ENCODE measurements at regions not wholly inside any gene's neighbourhood (a gene's known extent, or its start where the extent isn't known, plus 50 kb on each side); places are given as distances from the start of the nearest gene placed in this dataset.

DNA sequence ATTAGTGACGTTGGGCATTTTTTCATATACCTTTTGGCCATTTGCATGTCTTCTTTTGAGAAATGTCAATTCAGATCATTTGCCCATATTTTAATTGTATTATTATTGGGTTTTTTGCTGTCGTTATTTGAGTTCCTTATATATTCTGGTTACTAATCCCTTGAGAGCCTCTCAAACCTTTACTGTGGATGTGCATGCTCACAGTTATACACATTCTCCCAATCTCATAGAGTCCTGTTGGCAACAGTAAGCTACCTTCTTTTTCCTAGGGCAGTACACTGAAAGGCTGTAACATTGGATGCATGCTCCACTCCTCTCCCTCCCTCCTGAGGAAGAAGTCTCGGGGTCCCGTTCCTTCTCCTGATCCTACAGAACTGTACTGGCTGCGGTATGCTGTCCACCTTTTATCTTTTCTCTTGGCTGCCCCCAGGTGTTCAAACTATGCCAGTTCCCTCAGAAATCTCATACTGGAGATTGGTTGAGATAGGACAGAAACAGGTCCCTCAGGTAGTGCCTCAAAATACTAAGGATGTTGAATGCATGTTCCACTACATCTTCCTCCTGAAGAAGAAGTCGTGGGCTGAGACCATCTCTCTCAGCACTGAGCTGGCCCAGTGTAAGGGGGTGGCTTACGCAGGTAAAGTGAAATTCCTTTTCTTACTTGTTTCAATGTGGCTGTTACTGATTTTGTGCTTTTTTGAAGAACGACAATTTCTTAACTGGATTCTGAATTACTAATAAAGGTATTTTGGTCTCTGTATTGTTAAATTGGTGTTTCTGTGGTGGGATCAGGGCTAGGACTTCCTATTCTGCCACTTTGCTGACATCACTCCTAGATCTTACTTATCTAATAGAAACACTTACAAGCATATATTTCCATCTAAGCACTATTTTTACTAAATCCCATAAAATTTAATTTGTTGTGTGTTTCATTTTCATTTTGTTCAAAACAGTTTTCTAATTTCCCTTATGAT is 145.4 kb upstream of the HUWE1 start:
- Histone ChIP-seq H3K4me2 (ENCODE audit: insufficient read depth in 1 of 2, low read depth in 2 of 2, low read length in 2 of 2) (no peak overlapping the region), H2BK12ac (ENCODE audit: low read depth, low read length) (no peak overlapping the region), H4K91ac (replicated peaks; ENCODE audit: insufficient read length, low read length) (no peak overlapping the region), H3K23me2 (ENCODE audit: low read depth, low read length) (no peaks in the 10 kb centered on the region), H3K56ac (replicated peaks; ENCODE audit: insufficient read length, low read depth, low read length) (no peak overlapping the region), H4K8ac (ENCODE audit: extremely low read depth, insufficient read depth, low read length) (no peak overlapping the region), H3K23ac (ENCODE audit: insufficient read length) (no peak overlapping the region), H3K36me3 (ENCODE audit: control insufficient read depth in 2 of 4, insufficient read depth in 4 of 4, low read length in 3 of 4) (no peaks in the 10 kb centered on the region), H2BK20ac (ENCODE audit: low read length) (no peak overlapping the region), H3K4ac (replicated peaks; ENCODE audit: insufficient read length, low read depth, low read length) (no peak overlapping the region), H4K5ac (ENCODE audit: insufficient read length, low read depth, low read length) (no peak overlapping the region), H3K79me1 (ENCODE audit: low read depth, low read length) (no peaks in the 10 kb centered on the region), H3K27me3 (replicated peaks in 1 of 4; ENCODE audit: control insufficient read depth in 3 of 4, extremely low read depth in 1 of 4, insufficient read depth in 3 of 4, low read length in 3 of 4) (no peaks in the 10 kb centered on the region), H3K9ac (replicated peaks in 1 of 4; ENCODE audit: extremely low read depth in 1 of 4, low read depth in 3 of 4, low read length in 3 of 4) (no peak overlapping the region), H3K14ac (ENCODE audit: insufficient read length) (no peak overlapping the region), H3K18ac (ENCODE audit: extremely low read depth, low read length) (no peak overlapping the region), H2AK5ac (ENCODE audit: low read depth, low read length) (no peak overlapping the region), H3K9me3 (ENCODE audit: insufficient read depth in 2 of 2, low read depth in 1 of 2, low read length in 1 of 2) (no peaks in the 10 kb centered on the region), H3K4me1 (replicated peaks in 1 of 4; ENCODE audit: control insufficient read depth in 3 of 4, insufficient read depth in 4 of 4, low read length in 3 of 4) (no peaks in the 10 kb centered on the region), H2AFZ (ENCODE audit: low read length) (no peak overlapping the region), H3K27ac (ENCODE audit: low read depth, low read length) (no peak overlapping the region), H2BK5ac (ENCODE audit: low read depth, low read length) (no peak overlapping the region), H3K79me2 (ENCODE audit: control insufficient read depth in 1 of 2, insufficient read depth in 2 of 2, low read length in 2 of 2) (no peaks in the 10 kb centered on the region), H2BK15ac (ENCODE audit: low read length) (no peak overlapping the region), H3K4me3 (ENCODE audit: extremely low read depth in 1 of 4, insufficient read depth in 2 of 4, low read depth in 3 of 4, low read length in 4 of 4) (no peak overlapping the region), H4K20me1 (replicated peaks in 1 of 2; ENCODE audit: control insufficient read depth in 1 of 2, insufficient read depth in 2 of 2, low read length in 2 of 2) (no peaks in the 10 kb centered on the region), H2BK120ac (replicated peaks; ENCODE audit: low read depth, low read length) (no peak overlapping the region)
- peak in 1 of 2 experiments; percentile 48 for DNase-seq (ENCODE audit: low read depth in 1 of 2, low spot score in 2 of 2)
- ChIA-PET CTCF (ENCODE audit: partially characterized antibody) (no interaction called here), POLR2A (ENCODE audit: partially characterized antibody) (interaction anchor here (1.5 kb wide), 1 partner anchor 146 kb away, joined by 4 read pairs; no protein-coding TSS in a partner anchor)
- 72% methylated on average over 7 of the region's 8 CpGs; no CpG with 5 or more reads in 1 of the 2 experiments for WGBS, 2 experiments (ENCODE audit: extremely low coverage in 1 of 2, insufficient coverage in 1 of 2, insufficient read length in 1 of 2, insufficient replicate concordance in 2 of 2, low coverage in 1 of 2, low lambda C conversion rate in 2 of 2, missing lambda C conversion rate in 1 of 2)
- peak; percentile 97 for FAIRE-seq
- TF ChIP-seq ASH2L (IDR thresholded peaks at IDR 0.05; ENCODE audit: low read length) (no peak), GABPA (IDR thresholded peaks at IDR 0.05; ENCODE audit: borderline replicate concordance, insufficient read depth, low read length) (no peak), CEBPB (IDR thresholded peaks at IDR 0.05; ENCODE audit: low read depth, low read length) (no peak)
- TF ChIP-seq, protein P1, sequence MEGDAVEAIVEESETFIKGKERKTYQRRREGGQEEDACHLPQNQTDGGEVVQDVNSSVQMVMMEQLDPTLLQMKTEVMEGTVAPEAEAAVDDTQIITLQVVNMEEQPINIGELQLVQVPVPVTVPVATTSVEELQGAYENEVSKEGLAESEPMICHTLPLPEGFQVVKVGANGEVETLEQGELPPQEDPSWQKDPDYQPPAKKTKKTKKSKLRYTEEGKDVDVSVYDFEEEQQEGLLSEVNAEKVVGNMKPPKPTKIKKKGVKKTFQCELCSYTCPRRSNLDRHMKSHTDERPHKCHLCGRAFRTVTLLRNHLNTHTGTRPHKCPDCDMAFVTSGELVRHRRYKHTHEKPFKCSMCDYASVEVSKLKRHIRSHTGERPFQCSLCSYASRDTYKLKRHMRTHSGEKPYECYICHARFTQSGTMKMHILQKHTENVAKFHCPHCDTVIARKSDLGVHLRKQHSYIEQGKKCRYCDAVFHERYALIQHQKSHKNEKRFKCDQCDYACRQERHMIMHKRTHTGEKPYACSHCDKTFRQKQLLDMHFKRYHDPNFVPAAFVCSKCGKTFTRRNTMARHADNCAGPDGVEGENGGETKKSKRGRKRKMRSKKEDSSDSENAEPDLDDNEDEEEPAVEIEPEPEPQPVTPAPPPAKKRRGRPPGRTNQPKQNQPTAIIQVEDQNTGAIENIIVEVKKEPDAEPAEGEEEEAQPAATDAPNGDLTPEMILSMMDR (IDR thresholded peaks at IDR 0.05; ENCODE audit: control extremely low read depth in 1 of 3, insufficient read depth in 1 of 3, low read depth in 1 of 3, low read length in 3 of 3), result peak in 2 of 3 experiments; percentile 29 to 49; a peak in 2 of 4 replicates

All from H1 (cell line).